ENCODE measurements at regions not wholly inside any gene's neighbourhood (a gene's known extent, or its start where the extent isn't known, plus 50 kb on each side); places are given as distances from the start of the nearest gene placed in this dataset.

DNA sequence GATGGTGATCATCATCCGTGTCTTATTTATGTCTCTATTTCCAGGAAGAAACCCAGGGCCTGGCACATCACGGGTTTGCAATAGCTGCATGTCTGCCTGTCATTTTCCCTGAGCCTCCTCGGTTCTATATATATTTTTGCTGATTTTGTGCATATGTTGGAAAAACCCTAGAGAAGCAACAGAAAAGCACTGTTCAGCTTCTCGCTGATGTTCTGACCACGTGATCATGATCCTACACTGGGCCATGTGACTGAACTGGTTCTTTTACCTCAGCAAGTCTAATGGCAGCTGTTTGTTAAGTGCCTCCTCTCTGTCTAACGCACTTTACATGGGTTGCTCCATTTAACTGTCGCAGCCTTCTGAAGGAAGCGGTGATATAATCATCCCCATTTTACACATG is 71.3 kb downstream of the CMPK2 start:
- Histone ChIP-seq H2AFZ (ENCODE audit: low read depth) (no peak overlapping the region), H3K9ac (no peak overlapping the region), H3K4me1 (ENCODE audit: control insufficient read depth in 1 of 2, insufficient read depth in 2 of 2, low read depth in 1 of 2, low read length in 1 of 2) (peaks cover 0 to 7% of the 10 kb centered on the region in 2 experiments; a peak in 1 of 4 replicates), H3K9me3 (no peaks in the 10 kb centered on the region), H3K4me2 (no peak overlapping the region), H4K20me1 (ENCODE audit: insufficient read depth) (no peaks in the 10 kb centered on the region), H3K27ac (ENCODE audit: low read depth in 2 of 2, low read length in 1 of 2) (no peak overlapping the region), H3K36me3 (replicated peaks in 1 of 2; ENCODE audit: control insufficient read depth in 1 of 2, insufficient read depth in 2 of 2, low read length in 1 of 2) (no peaks in the 10 kb centered on the region), H3K27me3 (ENCODE audit: insufficient read depth) (no peaks in the 10 kb centered on the region), H3K9me2 (no peaks in the 10 kb centered on the region), H3K79me2 (ENCODE audit: insufficient read depth) (no peaks in the 10 kb centered on the region), H3K4me3 (ENCODE audit: low read depth in 2 of 2, low read length in 1 of 2) (no peak overlapping the region), H3F3A (replicated peaks; ENCODE audit: insufficient read depth) (no peaks in the 10 kb centered on the region)
- 59% methylated on average over 8 of the region's 8 CpGs for WGBS (ENCODE audit: low lambda C conversion rate)
- POLR2A ChIA-PET: no interaction called here
- TF ChIP-seq YY1 (IDR thresholded peaks at IDR 0.05; ENCODE audit: low read depth): no peak
- TF ChIP-seq, protein P1, sequence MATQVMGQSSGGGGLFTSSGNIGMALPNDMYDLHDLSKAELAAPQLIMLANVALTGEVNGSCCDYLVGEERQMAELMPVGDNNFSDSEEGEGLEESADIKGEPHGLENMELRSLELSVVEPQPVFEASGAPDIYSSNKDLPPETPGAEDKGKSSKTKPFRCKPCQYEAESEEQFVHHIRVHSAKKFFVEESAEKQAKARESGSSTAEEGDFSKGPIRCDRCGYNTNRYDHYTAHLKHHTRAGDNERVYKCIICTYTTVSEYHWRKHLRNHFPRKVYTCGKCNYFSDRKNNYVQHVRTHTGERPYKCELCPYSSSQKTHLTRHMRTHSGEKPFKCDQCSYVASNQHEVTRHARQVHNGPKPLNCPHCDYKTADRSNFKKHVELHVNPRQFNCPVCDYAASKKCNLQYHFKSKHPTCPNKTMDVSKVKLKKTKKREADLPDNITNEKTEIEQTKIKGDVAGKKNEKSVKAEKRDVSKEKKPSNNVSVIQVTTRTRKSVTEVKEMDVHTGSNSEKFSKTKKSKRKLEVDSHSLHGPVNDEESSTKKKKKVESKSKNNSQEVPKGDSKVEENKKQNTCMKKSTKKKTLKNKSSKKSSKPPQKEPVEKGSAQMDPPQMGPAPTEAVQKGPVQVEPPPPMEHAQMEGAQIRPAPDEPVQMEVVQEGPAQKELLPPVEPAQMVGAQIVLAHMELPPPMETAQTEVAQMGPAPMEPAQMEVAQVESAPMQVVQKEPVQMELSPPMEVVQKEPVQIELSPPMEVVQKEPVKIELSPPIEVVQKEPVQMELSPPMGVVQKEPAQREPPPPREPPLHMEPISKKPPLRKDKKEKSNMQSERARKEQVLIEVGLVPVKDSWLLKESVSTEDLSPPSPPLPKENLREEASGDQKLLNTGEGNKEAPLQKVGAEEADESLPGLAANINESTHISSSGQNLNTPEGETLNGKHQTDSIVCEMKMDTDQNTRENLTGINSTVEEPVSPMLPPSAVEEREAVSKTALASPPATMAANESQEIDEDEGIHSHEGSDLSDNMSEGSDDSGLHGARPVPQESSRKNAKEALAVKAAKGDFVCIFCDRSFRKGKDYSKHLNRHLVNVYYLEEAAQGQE (IDR thresholded peaks at IDR 0.05; ENCODE audit: low read depth, low read length): no peak
- no peak for TF ChIP-seq GABPA (IDR thresholded peaks at IDR 0.05; ENCODE audit: low read depth)
- no peak for TF ChIP-seq RAD21 (IDR thresholded peaks at IDR 0.05; ENCODE audit: low read length)
- no peak for TF ChIP-seq NRF1 (IDR thresholded peaks at IDR 0.05; ENCODE audit: low read depth, low read length)
- no peak for TF ChIP-seq EZH2phosphoT487 (IDR thresholded peaks at IDR 0.05; ENCODE audit: borderline replicate concordance, low read depth)
- TF ChIP-seq CHD2 (IDR thresholded peaks at IDR 0.05; ENCODE audit: low read length, partially characterized antibody): no peak
- no peak for TF ChIP-seq EP300 (IDR thresholded peaks at IDR 0.05; ENCODE audit: borderline replicate concordance in 1 of 2, low read depth in 1 of 2, low read length in 1 of 2)
- TF ChIP-seq ELF1 (IDR thresholded peaks at IDR 0.05): no peak
- no peak for TF ChIP-seq TAF1 (IDR thresholded peaks at IDR 0.05; ENCODE audit: borderline replicate concordance, low read depth, low read length)
- no peak for TF ChIP-seq GATA2 (CRISPR knock-in tag; IDR thresholded peaks at IDR 0.05)
- TF ChIP-seq RFX5 (IDR thresholded peaks at IDR 0.05; ENCODE audit: low read length): no peak
- TF ChIP-seq RXRA (IDR thresholded peaks at IDR 0.05; ENCODE audit: borderline replicate concordance, low read depth): no peak
- no peak for TF ChIP-seq SMC3 (IDR thresholded peaks at IDR 0.05; ENCODE audit: low read depth, low read length)
- TF ChIP-seq TEAD4 (IDR thresholded peaks at IDR 0.05; ENCODE audit: borderline replicate concordance, insufficient read depth): no peak
- TF ChIP-seq FOXM1 (IDR thresholded peaks at IDR 0.05; ENCODE audit: low read depth): no peak
- TF ChIP-seq JUND (IDR thresholded peaks at IDR 0.05): no peak
- TF ChIP-seq NFIC (IDR thresholded peaks at IDR 0.05; ENCODE audit: borderline replicate concordance): no peak
- CTCF ChIA-PET: interaction anchor here (0.7 to 1.2 kb wide), 3 partner anchors 9 to 742 kb away, joined by 3 to 4 read pairs (median 3); no protein-coding TSS in a partner anchor
- DNase-seq: no peak

Small RNA genes in the stretch of these regions (small RNA-seq; reads per million reads assigned to genes)
- gene MIR7158: 0 to 0.21 (median 0) reads per million in 7 experiments

Data from SK-N-SH (cell line).